Adrenal gland (tissue), 9 donors: ENCODE measurements at regions not wholly inside any gene's neighbourhood (a gene's known extent, or its start where the extent isn't known, plus 50 kb on each side); places are given as distances from the start of the nearest gene placed in this dataset.
"Not testable (repeated sequence)": the region's sequence is repeated elsewhere in the genome, so short reads cannot be mapped to it uniquely, and the experiment has no call there.

Source experiments
- DNase-seq, 7 donors: peaks; one replicate each; pipeline ENCODE4 v3.0.0-alpha.2; 2019 to 2020
- H3K27ac ChIP-seq, 5 donors: fragments of 200-600 bp; sonication (generic) in 4 of 5; 1 replicate in 3 of 5; 2 replicates in 2 of 5; pipeline versions ENCODE4 v1.5.1 to v1.8.0; 2016 to 2020; ENCODE audit warnings: mild to moderate bottlenecking in 1 of 5
- H3K27me3 ChIP-seq: fragments of 200-600 bp; 2 replicates; pipeline ENCODE4 v1.8.0; 2021
- H3K36me3 ChIP-seq, 2 donors: fragments of 200-600 bp; replicated peaks in 1 of 2; 1 replicate in 1 of 2; 2 replicates in 1 of 2; pipeline versions ENCODE4 v1.5.1 to v1.8.0; 2018 to 2022
- H3K4me1 ChIP-seq, 2 donors: fragments of 200-600 bp; replicated peaks in 1 of 2; 1 replicate in 1 of 2; 2 replicates in 1 of 2; pipeline versions ENCODE4 v1.5.1 to v1.8.0; 2018 to 2021
- H3K4me3 ChIP-seq, 4 donors: fragments of 200-600 bp; sonication (generic) in 3 of 4; one replicate each; pipeline ENCODE4 v1.5.1; 2016 to 2018
- H3K9me3 ChIP-seq, 3 donors: fragments of 200-600 bp; sonication (generic) in 1 of 3; replicated peaks in 1 of 3; 1 replicate in 2 of 3; 2 replicates in 1 of 3; pipeline versions ENCODE4 v1.5.1 to v1.8.0; 2016 to 2021
- POLR2A ChIP-seq, 2 donors: fragments of 450-650 bp; IDR thresholded peaks; one replicate each; pipeline ENCODE4 v1.6.1; 2017; ENCODE audit warnings: antibody characterized with exemption in 2 of 2, mild to moderate bottlenecking in 2 of 2, moderate library complexity in 1 of 2
- WGBS, 4 donors: extraction: QIAGEN DNeasy Blood & Tissue Kit in 2 of 4; methylation state at CpG; one replicate each; pipeline versions ENCODE4 v1.1.5 to v1.1.7; 2013 to 2017; 5-methylcytosine and 5-hydroxymethylcytosine counted together
- intact Hi-C, 2 donors: fragments of 100-400 bp; cut with DNase I; formaldehyde crosslinking; loops; one replicate each; pipeline versions ENCODE4 v1.14.1 to v1.15.0; 2022 to 2023
- TF ChIP-seq, protein P1 (sequence below), 6 experiments: fragments of 450-650 bp in 4 of 6; fragments of 200-600 bp in 2 of 6; sonication (generic) in 1 of 6; IDR thresholded peaks; 1 replicate in 5 of 6; 2 replicates in 1 of 6; pipeline versions ENCODE4 v1.5.1 to v1.8.0; 2016 to 2021; ENCODE audit warnings: antibody characterized with exemption in 6 of 6, mild to moderate bottlenecking in 2 of 6, moderate library complexity in 1 of 6
- donor health status: healthy with polysubstance abuse.
- donor health status: Bipolar disorder and iron deficiency.
- donor health status: DM: yes; HTN: yes; CAD: no.
- donor health status: DM: no; HTN: no; CAD: no.
- donor health status: DM: no; HTN: no; CAD: no.

DNA sequence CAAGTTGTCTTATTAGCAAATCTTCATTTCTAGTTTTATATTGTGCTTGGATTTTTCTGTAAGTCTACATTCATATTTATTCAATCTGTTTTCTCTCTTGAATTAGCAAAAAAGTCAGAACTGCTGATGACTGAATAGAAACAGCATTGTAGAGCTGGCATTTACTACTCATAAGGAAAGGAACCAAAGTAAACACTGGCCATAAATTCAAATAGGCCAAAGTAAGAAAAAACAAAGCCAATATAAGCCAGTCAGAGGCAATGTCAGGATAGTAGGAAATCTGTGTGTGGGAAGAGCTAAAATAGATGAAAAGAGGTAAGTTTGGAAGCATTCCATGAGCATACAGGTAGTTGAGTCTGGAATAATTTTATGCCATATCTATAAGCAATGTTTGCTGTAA lies 307.2 kb upstream of the SLITRK3 start:
- no peak overlapping the region for H3K27ac ChIP-seq
- H3K36me3 ChIP-seq: no peaks in the 10 kb centered on the region
- intact Hi-C loops: no loop called here
- DNase-seq: no peak
- TF ChIP-seq POLR2A (IDR thresholded peaks at IDR 0.05): no peak
- TF ChIP-seq, protein P1, sequence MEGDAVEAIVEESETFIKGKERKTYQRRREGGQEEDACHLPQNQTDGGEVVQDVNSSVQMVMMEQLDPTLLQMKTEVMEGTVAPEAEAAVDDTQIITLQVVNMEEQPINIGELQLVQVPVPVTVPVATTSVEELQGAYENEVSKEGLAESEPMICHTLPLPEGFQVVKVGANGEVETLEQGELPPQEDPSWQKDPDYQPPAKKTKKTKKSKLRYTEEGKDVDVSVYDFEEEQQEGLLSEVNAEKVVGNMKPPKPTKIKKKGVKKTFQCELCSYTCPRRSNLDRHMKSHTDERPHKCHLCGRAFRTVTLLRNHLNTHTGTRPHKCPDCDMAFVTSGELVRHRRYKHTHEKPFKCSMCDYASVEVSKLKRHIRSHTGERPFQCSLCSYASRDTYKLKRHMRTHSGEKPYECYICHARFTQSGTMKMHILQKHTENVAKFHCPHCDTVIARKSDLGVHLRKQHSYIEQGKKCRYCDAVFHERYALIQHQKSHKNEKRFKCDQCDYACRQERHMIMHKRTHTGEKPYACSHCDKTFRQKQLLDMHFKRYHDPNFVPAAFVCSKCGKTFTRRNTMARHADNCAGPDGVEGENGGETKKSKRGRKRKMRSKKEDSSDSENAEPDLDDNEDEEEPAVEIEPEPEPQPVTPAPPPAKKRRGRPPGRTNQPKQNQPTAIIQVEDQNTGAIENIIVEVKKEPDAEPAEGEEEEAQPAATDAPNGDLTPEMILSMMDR (IDR thresholded peaks at IDR 0.05): no peak
- no peaks in the 10 kb centered on the region for H3K4me1 ChIP-seq
- H3K9me3 ChIP-seq: no peaks in the 10 kb centered on the region
- no peak overlapping the region for H3K4me3 ChIP-seq
- H3K27me3 ChIP-seq: no peaks in the 10 kb centered on the region

DNA sequence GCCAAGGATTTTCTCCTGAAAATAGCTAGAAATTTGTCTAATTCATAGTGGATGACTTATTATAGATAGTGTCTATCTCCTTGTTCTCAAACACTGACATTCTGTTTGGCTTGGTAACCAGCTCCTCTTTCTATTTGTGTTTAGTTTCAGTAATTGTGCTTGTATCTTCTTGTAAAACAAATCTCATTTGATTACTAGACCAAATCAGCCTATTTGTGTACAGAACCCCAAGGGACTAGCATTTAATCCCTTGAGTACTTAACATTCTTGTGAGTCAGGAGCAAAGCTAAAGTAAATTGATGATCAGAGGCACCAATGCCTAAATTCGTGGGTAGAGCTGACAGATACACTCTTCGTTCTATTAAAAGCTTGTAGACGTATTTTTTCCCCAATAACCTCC lies 306.5 kb upstream of the SLITRK3 start:
- no peaks in the 10 kb centered on the region for H3K27me3 ChIP-seq
- H3K4me1 ChIP-seq: no peaks in the 10 kb centered on the region
- H3K36me3 ChIP-seq: no peaks in the 10 kb centered on the region
- no peaks in the 10 kb centered on the region for H3K9me3 ChIP-seq
- no peak for TF ChIP-seq POLR2A (IDR thresholded peaks at IDR 0.05)
- TF ChIP-seq, protein P1 (IDR thresholded peaks at IDR 0.05): no peak
- WGBS, 4 donors: 49 to 63% (median 57%) methylated on average over 3 of the region's 3 CpGs
- no peak for DNase-seq
- H3K4me3 ChIP-seq: no peak overlapping the region
- no peak overlapping the region for H3K27ac ChIP-seq
- intact Hi-C loops: no loop called here

DNA sequence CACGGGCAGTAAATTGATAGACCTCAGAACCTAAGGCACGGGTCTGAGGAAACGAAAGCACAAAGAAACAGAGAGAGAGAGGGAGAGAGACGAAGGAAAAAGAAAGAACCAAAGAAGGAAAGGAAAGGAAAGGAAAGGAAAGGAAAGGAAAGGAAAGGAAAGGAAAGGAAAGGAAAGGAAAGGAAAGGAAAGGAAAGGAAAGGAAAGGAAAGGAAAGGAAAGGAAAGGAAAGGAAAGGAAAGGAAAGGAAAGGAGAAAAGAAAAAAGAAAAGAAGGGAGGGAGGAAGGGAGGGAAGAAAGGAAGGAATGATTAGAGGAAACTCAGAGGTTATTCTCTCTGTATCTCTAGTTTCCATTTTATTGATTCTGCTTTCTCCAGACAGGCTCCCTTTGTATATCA lies 302.6 kb upstream of the SLITRK3 start:
- WGBS, 4 donors: 68 to 89% (median 81%) methylated on average over 4 of the region's 4 CpGs
- H3K27me3 ChIP-seq, H3K4me3 ChIP-seq, intact Hi-C loops, H3K4me1 ChIP-seq, DNase-seq, H3K36me3 ChIP-seq, H3K9me3 ChIP-seq, H3K27ac ChIP-seq: not testable (repeated sequence)

DNA sequence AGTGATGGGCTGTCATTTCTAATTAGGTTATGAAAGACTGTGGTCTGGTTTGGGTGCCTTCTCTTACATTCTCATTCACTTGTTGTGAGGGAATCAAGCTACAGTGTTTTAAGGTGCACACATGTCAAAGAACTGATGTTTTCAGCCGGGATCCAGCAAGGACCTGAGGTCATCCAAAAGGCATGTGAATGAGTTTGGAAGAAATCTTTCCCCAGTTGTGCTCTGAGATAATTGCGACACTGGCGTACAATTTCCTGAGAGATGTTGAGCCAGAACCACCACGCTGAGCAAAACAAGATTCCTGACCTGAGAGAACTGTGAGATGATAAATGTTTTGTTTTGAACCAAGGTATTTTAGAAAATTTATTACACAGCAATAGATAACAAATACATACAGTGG lies 295.3 kb upstream of the SLITRK3 start:
- TF ChIP-seq, protein P1 (IDR thresholded peaks at IDR 0.05): no peak
- no peak for TF ChIP-seq POLR2A (IDR thresholded peaks at IDR 0.05)
- Histone ChIP-seq H3K4me1 (no peaks in the 10 kb centered on the region), H3K27me3 (no peaks in the 10 kb centered on the region), H3K4me3 (no peak overlapping the region), H3K27ac (no peak overlapping the region), H3K36me3 (no peaks in the 10 kb centered on the region), H3K9me3 (no peaks in the 10 kb centered on the region)
- WGBS, 4 donors: 33 to 72% (median 66%) methylated on average over 4 of the region's 4 CpGs
- intact Hi-C loops: no loop called here
- no peak for DNase-seq

DNA sequence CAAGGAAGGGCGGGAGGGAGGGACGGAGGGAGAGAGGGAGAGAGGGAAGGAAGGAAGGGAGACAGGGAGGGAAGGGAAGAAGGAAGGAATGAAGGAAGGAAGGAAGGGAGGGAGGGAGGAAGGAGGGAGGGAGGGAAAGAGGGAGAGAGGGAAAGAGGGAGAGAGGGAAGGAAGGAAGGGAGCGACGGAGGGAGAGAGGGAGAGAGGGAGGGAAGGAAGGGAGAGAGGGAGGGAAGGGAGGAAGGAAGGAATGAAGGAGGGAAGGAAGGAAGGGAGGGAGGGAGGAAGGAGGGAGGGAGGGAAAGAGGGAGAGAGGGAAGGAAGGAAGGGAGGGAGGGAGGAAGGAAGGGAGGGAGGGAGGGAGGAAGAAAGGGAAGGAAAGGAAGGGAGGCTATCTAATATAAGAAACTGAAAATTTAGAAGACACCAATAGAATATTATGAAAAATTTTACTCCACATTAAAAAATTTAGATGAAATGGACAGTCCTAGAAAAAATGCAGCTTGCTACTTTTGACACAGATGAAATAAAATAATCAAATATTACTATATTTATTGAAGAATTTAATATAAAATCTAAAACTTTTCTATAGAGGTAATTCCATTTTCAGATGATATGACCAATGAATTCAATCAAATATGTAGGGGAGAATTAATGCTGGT lies 280.3 kb upstream of the SLITRK3 start:
- DNase-seq: no peak
- no peak overlapping the region for H3K4me3 ChIP-seq
- no peak overlapping the region for H3K27ac ChIP-seq
- peaks cover 0 to 8% (median 0%) of the 10 kb centered on the region in 3 donors for H3K9me3 ChIP-seq
- WGBS, 4 donors: 80 to 89% (median 88%) methylated on average over 4 of the region's 4 CpGs
- H3K27me3 ChIP-seq: no peaks in the 10 kb centered on the region
- no peaks in the 10 kb centered on the region for H3K36me3 ChIP-seq
- H3K4me1 ChIP-seq: no peaks in the 10 kb centered on the region
- no peak for TF ChIP-seq POLR2A (IDR thresholded peaks at IDR 0.05)
- TF ChIP-seq, protein P1 (IDR thresholded peaks at IDR 0.05): no peak
- intact Hi-C loops: no loop called here
